SIG-M5 treated with dmso at 0.1 percent for 504 hours (cell line): ENCODE measurements at regions not wholly inside any gene's neighbourhood (a gene's known extent, or its start where the extent isn't known, plus 50 kb on each side); places are given as distances from the start of the nearest gene placed in this dataset.
"Not testable (repeated sequence)": the region's sequence is repeated elsewhere in the genome, so short reads cannot be mapped to it uniquely, and the experiment has no call there.

ENCODE experiments used
- DNase-seq: peaks from one replicate; lab custom pipeline; 2025; ENCODE audit not compliant: unreplicated experiment; lab: John Stamatoyannopoulos, UW

DNA sequence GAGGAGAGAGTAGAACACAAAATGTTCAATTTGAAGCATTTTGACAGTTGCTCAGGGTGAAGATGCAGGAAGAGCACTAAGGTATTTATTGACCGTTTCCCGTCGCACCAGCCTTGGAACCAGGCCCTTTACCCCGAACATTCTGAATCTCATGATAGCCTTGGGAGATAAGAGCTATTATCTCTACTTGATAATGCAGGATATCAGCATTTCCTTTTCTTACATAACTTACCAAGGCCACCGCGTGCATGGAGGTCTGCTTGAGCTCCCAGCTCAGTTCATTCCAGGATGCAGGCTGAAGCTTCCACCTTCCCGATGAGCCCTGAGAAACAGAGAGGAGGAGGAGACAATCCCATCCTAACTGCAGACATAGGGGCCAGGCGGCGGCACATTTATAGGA, 324.2 kb upstream of the COBL start:
- no peak for DNase-seq

DNA sequence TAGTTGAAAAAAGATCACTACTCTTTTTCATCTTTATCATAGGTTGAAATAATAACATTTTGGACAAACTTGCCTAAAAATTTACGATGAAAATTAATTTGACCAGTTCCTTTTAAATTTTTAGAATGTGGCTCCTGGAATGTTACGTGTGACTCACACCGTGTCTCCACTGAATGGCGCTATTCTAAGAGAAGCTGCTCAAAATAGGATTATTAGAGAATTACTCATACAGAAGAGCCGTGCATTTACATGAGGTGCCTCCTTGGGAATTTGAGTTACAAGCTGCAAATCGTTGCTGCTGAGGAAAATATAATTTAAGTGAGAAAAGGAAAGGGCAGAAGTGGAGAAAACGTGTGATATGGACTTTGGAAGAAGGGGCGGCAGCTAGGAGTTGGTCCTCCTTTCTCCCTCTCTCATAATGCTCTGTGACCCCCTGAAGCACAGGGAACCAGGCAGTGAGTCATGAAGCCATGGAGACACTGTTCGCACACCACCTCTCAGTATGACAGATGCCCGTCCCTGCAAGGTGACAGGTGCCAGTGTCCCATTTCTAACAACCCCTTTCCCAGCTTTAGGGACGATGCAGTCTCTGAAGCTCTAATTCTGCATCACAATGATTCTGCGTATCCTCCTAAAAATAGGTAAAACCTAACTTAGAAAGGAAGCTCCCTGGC, 323.2 kb upstream of the COBL start:
- DNase-seq = no peak

DNA sequence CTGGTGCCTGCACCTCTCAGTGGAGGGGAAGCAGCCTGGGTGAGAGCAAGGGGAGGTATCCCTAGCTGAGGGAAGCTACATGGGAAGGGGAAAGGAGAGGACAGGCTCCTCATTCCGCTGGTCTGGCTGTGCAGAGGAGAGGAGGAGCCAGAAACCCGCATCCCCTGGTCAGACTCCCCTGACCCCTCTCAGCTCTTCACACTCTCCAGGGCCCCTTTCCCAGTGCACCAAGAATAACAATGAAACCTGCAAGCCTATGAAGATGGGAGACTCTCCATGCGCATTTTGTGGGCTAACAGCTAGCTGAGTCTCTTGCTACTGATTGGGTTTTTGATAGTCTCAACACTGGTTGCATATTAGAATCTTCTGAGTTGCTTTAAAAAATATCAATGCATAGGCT, 319.9 kb upstream of the COBL start:
- DNase-seq = no peak

DNA sequence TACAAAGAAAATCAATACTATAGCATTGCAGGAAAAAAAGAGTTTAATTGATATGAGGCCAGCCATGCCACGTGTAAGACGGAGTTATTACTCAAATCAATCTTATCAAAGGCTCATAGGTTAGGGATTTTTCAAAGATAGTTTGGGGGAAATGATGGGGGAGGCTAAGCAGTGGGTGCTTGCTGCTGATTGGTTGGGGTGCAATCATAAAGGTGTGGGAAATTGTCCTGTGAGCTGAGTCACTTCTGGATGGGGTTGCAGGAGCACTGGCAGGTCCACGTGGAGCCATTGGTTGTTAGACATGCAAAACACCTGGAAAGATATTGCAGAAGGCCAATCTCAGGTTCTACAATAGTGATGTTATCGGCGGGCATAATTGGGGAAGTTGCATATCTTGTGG, 319.2 kb upstream of the COBL start:
- no peak for DNase-seq

DNA sequence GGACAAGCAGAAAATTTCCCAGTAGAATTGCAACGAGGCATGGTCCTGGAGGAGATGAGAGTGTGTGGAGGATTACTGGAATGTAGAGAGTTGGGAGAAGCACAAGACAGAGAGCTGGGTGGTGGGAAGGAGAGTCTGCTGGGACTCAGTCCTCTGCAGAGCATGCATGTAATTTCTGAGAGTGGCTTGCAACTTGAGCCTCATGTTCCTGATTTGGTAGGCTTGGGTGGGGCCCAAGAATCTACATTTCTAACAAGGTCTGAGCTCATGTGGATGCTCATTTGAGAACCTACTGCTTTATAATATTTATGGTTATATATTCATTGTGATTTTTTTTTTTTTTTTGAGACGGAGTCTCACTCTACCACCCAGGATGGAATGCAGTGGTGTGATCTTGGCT, 317.9 kb upstream of the COBL start:
- DNase-seq = no peak

DNA sequence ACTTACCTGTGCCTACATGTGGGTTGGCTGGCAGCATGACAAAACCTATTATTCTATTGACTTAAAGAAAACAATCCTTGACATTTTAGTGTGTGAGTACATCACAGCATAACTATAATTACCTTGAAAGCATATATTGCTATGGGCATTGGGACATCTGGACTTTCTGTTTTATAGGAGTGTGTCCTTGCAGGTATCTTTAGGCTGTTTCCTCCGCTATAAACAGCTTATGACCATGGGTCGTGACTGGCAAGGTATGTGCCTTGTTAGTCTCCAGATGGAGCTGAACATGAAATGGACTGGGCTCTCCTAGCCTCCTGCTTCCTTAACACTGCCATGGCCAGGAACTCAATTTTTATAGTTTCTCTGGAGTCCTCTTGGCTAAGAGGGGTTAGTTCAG, 317.4 kb upstream of the COBL start:
- no peak for DNase-seq

DNA sequence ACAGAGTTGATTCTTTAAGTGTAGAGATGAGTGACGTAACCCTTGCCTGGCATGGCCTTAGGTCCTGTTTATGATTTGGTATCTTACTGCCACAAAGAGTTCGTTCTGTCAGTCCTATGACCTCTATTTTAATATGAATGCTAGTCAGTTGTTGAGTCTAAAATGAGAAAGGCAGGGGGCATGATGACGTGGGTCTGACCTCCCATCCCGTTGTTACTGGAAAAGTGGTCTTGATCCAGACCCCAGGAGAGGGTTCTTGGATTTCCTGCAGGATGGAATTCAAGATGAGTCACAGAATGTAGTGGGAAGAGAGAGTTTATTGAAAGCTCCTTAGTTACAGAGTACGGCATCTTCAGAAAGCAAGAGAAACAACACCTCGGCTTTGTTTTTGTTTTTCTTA, 317.0 kb upstream of the COBL start:
- no peak for DNase-seq

DNA sequence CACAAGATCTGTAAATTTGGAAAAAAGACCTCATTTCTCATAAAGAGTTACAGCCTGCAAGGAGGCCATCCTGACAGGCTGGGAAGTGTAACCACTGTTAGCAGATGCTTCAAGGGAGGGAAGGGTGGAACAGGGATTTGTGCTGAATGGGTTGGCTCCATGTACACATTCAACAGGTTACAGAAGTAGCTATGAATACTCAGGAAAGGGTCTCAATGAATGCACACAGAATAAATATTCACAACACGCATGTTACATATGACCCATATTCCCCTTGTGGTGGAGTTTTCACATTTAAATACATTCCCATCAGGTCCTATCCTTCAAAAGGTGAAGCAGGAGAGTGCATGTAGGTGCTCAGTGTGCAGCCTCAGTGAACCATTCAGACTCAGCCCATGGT, 316.4 kb upstream of the COBL start:
- no peak for DNase-seq

DNA sequence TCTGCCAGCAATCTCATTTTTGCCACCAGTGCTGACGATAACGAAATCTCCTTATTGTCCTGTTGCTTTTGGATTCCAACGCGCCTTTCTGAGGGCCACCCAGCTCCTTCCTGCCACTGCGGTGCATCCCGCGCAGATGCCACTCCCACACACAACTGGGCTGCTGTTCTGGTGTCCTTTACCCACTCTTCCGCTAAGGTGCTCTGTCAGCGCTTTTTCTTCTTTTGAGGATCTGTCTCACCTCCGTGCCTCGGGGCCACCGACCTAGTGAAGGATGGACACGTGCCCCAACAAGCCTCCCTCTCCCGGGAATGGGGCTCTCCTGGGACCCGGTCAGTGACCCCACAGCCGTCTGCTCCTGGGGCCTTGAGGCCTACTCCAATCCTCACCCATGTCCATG, 314.3 kb upstream of the COBL start:
- no peak for DNase-seq

DNA sequence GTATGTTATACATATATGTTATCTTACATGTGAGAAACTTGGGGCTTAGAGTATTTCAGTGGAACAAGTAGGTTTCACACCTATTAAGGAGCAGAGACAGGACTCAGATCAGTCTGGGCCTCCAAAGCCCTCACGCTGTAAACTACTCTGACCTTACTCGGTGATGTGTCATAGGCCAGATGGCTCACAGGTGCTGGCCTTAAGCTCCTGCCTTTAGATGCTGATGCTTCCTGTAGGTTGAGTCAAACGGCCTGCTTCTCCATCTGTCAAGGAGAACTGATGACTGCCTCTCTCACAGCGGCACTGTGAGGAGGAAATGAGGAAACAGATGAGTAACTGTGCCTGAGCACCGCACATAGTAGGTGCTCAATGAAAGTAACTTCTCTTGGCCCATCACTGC, 312.6 kb upstream of the COBL start:
- no peak for DNase-seq

DNA sequence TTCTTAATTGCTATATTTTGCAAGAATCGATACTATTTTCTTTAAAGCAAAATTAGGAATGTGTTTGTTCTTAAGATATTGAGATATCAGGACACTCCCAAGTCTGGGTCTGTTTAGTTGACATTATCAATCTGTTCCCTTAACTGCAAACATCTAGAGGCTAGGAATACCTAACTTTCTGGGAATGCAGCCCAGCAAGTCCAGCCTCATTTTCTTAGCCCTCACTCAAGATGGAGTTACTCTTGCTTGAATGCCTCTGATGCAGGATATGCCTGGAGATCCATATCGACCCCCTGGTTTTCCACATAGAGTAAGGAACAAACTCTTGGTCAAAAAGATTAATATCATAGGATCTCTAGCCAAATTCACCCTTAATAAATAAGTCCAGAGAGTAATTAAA, 305.3 kb upstream of the COBL start:
- DNase-seq = no peak

DNA sequence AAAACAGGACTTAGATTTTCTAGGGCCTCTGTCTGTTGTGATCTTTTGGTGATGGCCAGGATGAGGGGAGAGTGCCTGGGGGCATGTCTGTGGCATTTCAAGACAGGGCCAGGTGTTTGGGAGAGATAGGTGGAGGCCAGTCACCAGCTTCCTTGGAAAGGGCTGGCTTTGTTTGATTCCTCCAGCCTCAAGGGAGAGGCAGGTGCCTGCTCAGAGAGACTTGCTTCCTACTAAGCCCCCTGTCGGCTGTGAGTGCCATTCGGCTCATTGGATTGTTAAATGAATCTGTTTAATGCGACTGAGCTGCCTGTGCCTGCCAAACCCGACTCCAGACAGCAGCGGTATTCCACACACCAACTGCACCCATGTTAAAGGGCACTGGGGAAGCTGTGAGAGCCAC, 304.1 kb upstream of the COBL start:
- DNase-seq = no peak

DNA sequence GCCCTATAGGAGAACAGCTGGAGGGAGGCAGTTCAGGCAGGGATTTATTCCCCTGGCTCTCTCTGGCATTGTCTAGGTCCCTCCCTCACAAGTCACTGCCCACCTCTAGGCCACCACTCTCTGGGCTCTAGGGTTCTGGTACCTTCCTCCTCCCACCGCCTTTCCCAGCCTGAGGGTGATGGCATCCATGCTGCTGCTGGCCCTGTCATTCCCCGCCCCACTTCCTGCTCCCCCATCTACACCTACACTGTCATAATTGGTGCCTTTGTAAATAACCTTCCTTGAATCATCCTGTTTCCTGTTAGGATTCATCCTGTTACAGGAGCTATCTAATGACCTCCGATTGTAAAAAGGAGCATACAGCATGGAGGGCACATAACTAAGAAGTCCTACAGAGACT, 303.3 kb upstream of the COBL start:
- DNase-seq = no peak

DNA sequence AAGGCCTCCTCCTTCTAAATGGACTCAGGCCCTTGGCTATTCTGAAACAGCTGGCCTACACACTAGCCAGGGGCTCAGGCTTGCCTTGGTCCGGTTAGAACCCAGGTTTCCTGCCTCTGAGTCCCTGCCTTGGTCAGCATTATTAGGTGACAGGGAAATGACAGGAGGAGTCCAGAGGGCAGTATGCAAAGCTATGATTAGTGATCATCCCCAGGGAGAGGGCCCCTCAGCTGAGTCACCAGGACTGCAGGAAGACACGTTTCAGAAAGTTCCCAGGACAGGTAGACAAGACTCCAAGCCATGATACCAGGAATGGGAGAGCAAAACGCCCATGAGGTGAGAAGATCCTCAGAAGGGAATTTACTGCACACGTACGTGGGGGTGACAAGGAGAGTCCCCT, 301.1 kb upstream of the COBL start:
- no peak for DNase-seq

DNA sequence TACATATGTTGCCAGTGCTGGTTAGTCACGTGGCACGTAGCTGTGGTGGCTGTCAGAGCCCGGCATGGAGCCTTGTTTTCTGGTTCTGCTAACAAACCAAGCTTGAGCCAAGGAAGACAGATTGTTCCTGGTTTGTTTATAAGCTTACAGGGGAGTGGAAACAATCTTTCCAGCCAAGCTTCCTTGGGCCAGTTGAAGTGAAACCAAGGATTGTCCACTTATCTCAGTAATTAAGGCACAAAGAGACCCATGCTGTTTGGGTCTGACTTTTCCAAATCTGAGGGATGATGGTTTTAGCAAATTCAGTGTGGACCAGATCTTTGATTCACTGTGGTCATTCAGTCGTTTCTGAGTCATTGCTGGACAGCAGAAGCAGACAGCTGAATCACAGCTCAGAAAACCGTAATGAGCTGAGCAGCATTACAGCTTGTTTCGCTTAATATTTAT, 297.3 kb upstream of the COBL start:
- DNase-seq = no peak

DNA sequence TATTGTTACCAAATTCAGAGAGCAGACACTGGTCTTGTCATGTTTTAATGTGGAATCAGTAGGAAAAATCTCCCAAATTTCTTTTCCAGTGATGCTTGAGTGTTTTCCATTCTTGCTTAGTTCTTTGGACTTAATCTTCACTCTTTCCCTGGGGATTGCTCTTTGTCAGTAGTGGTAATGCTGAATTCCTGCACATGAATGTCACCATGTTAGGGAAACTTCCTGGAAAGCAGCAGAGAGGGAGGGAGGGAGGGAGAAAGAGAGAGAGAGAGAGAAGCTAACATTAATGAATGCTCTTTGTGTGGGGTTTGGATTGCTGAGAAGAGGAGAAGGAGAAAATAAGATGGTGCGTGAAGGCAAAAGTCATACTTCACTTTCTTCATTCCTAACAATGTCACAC, 295.3 kb upstream of the COBL start:
- DNase-seq = no peak

DNA sequence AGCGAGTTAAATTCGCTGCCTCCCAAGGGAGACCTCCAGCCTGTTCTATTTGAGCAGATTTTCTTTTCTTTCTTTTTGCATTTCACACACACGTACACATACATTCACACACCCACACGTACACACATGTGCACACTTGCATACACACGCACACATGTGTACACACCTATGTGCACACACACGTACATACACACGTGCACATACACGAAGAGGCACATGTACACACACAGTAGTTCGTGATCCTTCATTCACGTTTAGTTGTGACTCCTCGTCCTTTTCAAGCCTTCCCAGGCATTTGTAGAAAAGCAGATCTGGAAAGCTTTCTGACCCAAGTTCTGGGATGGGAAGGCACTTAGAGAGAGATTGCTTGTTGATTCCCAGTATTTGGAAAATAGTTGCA, 290.8 kb upstream of the COBL start:
- no peak for DNase-seq

DNA sequence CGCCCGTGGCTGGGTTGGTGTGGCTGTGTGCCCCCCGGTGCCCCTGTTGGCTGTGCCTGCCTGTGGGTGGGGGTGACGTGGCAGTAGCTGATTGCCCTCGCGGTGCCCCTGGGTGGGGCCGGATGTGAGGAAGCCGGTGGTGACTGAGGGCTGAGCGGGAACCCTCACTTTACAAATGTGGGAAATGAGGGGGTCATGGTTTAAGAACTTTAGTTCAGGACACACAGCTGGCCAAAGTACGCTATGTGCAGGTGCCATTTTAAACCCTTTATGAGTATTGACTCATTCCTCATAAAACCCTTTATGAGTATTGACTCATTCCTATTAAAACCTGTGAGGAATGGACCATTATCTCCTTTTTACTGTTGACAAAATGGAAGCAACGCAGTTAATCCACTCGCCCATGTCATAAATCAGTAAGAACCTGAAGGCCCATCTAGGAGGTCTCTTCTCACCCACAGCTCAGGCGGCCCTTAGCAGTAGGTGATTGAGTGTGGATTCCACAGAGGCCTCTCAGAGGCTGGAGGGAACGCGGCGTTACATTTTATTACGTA, 290.1 kb upstream of the COBL start:
- DNase-seq = no peak

DNA sequence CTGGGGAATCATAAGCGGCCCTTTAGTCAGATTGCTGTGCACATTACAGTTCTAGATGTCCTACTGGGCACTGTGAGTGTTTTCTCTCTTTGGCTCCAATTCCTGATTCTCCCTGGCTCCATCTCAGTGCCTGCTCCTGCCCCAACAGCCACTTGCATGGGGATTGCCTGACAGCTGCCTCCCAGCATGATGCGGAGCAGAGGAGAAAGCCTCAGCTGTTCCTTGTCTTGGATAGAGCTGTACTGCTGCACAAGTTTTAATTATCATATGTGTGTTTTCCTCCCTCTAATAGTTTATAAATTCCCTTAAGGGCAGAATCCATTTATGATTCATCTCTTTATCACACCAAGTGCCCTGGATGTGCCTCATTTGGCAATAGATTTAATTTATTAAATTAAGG, 285.8 kb upstream of the COBL start:
- no peak for DNase-seq

DNA sequence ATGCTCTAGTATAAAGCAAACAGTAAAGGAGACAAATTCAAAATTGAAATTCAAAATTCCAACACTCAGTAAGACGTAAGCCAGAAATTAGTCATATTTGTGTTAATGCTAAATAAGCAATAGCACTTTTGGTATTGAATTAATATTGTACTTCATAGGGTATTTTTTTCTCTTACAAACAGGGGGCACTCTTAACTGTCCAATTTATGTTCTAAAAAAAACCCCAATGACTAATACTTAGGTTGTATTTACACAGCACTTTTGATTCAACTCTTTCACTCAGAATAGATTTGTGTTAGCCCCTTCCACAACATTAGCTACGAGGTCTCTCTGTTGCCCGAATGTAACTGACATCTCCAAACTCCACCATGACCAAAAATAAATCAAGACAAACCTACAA, 284.9 kb upstream of the COBL start:
- DNase-seq = no peak

DNA sequence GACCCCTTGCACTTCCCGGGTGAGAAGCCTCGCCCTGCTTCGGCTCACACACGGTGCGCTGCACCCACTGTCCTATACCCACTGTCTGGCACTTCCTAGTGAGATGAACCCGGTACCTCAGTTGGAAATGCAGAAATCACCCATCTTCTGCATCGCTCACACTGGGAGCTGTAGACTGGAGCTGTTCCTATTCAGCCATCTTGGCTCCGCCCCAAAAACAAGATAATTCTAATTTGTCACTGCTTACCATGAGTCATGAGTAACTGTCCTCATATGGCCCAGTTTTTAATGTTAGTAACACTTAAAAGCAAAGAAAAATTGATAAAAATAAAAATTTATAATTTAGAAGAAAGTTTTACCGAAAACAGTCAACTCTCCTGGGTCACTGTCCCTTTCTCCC, 283.3 kb upstream of the COBL start:
- DNase-seq = not testable (repeated sequence)

DNA sequence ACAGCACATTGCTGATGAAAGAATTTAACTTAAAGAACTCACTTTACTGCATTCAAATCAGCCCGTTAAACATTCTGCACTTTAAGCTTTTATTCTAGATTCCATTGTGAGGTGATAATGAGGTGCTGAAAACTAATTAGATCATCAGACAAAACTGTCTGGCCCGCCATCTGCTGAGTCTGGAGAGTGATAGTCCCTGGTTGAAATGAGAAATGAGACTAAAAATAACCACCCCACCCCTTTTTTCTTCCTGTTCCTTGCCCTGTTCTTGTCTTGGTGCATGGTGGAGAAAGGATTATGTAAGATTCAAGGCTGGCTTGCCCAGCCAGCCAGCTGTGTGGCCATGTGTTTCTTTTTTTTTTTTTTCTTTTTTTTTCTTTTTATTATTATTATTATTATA, 277.0 kb upstream of the COBL start:
- no peak for DNase-seq

DNA sequence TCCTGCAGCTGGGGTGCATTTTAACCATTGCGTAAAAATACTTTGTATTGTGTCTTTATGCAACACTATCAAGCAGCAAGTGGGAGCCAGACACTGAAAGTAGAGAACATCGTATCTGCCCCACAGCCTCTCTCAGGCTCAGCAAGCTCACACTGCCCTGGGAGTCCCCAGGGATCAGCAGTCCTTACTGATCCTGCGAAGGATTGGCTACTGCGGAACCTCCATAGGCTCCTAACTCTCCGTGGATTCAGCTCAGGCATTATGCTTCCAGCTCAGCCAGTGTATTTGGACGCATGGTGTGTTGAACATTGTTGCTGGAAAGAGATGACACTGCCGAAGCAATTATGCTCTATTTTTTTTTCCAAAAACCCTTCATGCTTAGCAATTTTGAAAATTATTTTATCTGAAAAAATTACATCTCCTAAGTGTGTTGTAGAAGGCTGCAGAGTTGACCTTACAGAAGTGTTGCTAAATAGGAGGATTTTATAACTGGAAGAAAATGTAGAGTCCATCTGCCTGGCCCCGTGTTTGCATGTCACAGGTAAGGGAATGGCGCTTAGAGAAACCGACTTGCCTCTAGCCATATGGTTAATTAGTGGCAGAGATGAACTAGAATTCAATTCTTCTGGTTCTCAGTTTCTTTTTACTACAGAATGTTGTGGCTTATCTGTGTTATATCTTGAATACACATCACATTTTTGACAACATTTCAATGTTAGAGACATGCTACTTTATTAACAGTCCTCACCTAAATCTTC, 276.4 kb upstream of the COBL start:
- DNase-seq = no peak
